GM21737 (cell line): ENCODE measurements at regions not wholly inside any gene's neighbourhood (a gene's known extent, or its start where the extent isn't known, plus 50 kb on each side); places are given as distances from the start of the nearest gene placed in this dataset.

ENCODE experiments used
- ATAC-seq: cut with Tn5 transposase; IDR thresholded peaks from one replicate; pipeline ENCODE4 v1.9.1; 2021; ENCODE audit warnings: mild to moderate bottlenecking, moderate library complexity; ENCODE audit not compliant: unreplicated experiment

DNA sequence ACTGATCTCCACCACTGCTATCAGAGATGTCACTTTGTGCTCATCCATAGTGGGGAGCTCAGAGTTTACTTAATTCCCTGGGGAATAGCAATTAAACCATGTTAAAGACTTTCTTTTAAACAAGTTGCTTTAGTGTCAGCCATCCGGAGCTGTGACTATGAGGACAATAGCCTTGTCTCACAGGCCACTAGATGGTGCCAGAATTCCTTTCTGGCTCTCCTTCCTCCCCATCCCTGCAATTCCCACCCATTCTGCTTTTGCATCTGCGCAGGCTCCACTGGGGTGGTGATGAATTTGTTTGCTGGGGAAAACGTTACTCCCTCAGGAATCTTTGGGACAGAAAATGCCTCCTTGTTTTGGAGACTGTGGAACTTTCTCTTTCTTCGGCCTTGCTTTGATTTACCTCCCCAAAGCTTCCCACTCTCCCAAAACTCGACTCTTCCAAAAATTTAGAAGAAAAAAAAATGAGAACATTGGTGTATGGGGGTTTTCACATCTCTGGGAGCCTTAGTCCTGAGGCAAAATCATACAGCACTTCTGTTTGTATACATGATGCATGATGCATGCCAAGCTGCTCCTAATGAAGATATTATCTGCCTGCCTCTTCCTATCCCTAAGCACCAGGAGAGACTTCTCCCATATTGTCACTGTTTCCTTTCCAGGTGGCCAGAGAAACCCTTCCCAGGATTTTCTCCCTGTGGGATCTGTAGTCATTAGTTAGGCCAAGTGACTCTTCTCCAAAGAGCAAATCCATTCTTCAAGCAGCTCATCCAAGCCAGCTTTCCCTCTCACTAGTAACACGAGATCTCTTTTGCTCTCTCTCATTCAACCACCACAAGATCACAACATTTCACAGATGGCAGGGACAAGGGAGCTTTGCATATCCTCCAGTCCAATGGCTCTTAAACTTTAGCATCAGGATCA is 466.1 kb downstream of the TLR4 start:
- no peak for ATAC-seq

DNA sequence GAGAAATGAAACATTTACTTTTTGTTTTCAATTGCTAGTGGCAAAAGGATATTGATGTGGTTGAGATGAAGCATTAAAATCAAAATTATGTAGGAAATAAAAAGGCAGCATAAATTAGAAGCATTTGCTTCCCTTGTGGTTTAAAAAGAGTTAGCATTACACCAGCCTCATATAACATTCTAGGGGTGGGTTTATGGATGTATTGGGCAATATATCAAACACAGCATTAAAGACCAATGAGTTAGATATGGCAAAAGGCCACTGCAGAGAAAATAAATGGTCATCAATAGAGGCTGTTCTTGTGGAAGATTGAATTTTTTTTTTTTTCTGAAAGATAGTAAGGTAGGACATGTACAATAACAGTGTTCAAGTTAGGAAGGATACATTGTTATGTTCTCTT is 473.0 kb downstream of the TLR4 start:
- no peak for ATAC-seq

GRCh38 chr9:118183576-118183975 is 479.4 kb downstream of the TLR4 start:
- no peak for ATAC-seq

GRCh38 chr9:118187408-118187807 is 483.2 kb downstream of the TLR4 start:
- no peak for ATAC-seq

GRCh38 chr9:118189615-118190014 is 485.4 kb downstream of the TLR4 start:
- no peak for ATAC-seq

- ATAC-seq, result no peak
Observed at GRCh38 chr9:118192807-118193206, 488.6 kb downstream of the TLR4 start.

GRCh38 chr9:118209343-118209742 is 505.1 kb downstream of the TLR4 start:
- no peak for ATAC-seq

- ATAC-seq, result no peak
Observed at GRCh38 chr9:118215549-118215948, 511.3 kb downstream of the TLR4 start.

DNA sequence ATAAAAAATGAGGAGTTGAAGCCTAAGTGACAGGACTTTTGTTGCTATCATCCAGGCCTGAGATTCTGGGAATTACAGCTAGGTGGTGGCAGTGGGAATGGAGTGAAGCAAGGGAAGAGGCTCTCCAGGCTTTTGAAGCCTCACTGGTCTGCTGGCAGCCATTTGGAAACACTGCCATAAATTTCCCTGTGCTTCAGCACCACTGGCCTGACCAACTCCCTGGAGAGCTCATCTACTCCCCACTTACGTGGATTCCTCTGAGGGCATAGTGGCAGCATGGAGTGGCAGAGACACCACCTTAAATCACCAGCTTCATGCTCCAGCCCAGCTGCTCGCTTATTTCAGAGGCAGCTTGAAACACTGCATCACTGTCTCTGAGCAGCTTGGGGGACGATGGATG is 518.2 kb downstream of the TLR4 start:
- ATAC-seq, result no peak

DNA sequence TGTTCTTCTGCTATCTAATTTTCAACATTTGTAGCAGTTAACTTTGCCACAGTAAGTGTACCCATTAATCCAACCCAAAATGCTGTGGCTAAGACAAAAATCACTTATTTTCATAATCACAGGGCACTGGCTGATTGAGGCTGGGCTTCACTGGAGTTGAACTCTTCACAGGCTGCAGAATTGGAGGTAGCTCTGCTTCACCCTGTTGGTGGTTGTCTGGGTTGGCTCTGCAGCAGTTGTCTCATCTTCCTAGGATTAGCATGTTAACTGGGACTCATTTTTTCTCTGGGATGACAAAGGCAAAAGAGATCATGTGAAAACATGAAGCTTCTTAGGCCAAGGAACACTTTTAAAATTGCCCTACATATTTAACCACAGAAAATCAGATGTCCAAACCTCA is 518.9 kb downstream of the TLR4 start:
- no peak for ATAC-seq

DNA sequence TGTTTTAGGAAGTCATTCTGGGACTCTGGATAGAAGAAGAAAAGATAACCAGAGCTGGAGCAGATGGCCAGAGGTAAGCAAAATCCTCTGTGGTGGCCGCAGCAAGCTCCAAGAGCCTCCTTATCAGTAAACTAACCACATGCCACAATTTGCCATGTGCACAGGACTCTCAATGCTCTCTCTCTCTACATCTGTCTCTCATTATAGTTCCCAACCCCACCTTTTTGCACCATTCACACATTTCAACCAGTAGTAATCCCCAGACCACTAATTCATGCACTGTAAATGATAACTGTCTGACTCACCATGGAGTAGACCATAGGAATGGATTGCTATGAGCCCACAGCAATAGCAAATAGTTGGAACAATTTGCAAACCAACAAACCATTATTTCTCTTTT is 526.1 kb downstream of the TLR4 start:
- ATAC-seq, result no peak

- no peak for ATAC-seq
Observed at GRCh38 chr9:118236625-118237024, 532.4 kb downstream of the TLR4 start.

DNA sequence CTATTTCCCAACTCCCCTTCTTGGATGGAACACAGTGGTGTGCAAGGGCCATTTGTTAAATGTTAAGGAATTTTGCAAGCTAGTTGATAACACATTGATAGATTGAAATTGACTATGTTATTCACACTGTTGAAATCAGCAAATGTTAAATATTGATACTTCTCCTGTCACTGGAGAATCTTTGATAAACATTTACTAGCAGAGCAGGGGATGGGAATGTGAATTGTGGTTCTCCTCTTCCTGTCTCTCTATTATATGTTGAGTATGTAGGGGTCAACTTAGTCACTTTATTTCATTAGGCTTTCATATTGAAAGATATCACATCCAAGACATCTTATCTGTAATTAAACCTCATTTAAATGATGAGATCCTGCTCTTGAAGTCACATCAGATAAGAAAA is 533.9 kb downstream of the TLR4 start:
- no peak for ATAC-seq

- no peak for ATAC-seq
Observed at GRCh38 chr9:118252027-118252426, 547.8 kb downstream of the TLR4 start.

GRCh38 chr9:118262191-118262590 is 558.0 kb downstream of the TLR4 start:
- no peak for ATAC-seq

- ATAC-seq, result no peak
Observed at GRCh38 chr9:118263949-118264348, 559.7 kb downstream of the TLR4 start.

- ATAC-seq, result no peak
Observed at GRCh38 chr9:118268046-118268445, 563.8 kb downstream of the TLR4 start.

- ATAC-seq, result no peak
Observed at GRCh38 chr9:118269623-118270022, 565.4 kb downstream of the TLR4 start.

DNA sequence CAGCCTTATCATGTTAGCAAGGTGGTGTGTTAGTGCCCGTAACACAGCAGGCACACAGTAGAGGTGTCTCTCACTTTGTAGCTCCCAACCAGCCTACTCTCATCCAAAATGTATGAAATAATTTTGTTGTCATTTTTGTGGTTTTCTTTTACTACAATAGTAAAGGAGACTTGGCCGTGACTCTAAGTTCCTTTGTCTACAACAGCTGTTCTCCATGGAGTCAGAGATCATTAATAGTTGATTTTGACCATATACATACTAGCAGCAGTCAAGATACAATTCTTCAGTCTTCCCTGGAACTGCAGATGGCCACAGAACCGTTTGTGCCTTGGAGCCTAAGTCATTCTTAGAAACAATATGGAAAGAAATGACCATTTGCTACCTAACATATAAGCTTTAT is 567.1 kb downstream of the TLR4 start:
- no peak for ATAC-seq

- no peak for ATAC-seq
Observed at GRCh38 chr9:118271936-118272335, 567.7 kb downstream of the TLR4 start.

DNA sequence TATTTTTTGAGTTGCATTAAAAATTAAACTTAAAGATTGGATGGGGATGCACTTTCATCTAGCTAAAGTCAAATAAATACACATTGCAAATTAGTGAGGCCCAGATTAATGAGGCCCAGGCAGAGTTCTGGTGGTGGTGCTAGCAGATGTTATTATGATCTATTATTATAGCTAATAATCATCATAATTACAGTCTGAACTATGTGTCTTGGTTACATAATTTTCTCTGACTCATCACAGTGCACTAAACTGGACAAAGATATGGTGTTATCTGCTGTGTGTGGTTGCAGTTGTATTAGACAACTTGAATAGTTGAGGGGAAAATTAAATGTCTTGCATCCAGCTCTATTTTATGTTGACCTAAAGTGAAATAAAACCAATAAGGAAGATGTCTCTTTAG is 568.8 kb downstream of the TLR4 start:
- no peak for ATAC-seq

GRCh38 chr9:118276784-118277183 is 572.6 kb downstream of the TLR4 start:
- ATAC-seq, result no peak

GRCh38 chr9:118281772-118282171 is 577.6 kb downstream of the TLR4 start:
- no peak for ATAC-seq
